ENCODE measurements at regions not wholly inside any gene's neighbourhood (a gene's known extent, or its start where the extent isn't known, plus 50 kb on each side); places are given as distances from the start of the nearest gene placed in this dataset.
"Not testable (repeated sequence)": the region's sequence is repeated elsewhere in the genome, so short reads cannot be mapped to it uniquely, and the experiment has no call there.

DNA sequence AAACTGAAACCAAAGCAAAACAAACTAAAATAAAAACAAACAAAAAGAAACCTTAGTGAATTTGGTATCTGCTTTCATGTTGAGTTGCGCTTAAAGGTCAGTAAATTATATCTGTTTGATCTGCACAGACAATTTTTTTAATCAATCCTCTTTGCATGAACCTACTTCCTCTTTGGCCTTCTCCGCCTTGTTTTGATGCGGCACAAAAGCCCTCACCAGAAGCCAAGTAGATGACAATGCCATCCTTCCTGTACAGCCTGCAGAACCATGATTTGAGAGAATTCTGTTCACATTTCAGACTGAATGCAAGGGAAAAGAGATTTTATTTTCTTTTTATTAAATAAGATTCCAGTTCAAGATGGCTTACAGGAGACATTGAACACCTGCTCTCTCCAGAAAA is 473.6 kb upstream of the FTMT start:
- no peak for DNase-seq

DNA sequence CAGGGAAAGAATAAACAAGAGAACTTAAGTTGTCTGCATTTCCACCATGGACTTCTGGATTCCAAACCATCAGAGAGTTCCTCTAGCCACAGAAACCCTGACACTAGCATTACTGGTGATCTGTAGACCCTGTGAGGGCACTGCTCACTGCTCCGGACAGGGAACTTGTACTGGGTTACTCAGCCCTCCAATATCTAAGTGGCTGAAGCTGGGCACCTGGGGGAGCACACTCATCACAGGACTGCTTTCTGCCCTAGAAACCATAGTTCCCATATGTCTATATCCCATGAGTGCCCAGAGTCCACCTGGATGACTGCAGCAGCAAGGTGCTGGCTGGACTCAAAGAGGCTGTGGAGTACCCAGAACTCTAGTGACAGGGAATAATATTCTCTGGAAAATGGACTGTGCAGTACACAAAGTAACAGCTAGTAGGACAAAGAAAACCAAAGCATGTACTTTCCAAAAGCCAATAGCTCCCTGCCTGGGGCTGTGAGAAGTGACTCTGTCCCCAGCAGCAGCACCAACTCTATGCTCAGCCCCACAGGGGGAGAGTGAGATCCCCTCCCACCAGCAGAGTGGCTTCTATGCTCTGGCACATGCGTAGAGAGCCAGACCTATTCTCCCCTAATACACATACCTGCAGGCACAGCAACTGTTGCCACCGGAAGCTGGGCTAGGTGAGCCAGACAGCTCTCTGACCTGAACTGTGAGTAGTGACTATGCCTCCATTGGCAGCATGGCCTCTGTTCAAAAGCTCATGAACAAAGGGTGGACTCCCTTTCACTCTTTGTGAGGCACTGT is 472.9 kb upstream of the FTMT start:
- DNase-seq: no peak

DNA sequence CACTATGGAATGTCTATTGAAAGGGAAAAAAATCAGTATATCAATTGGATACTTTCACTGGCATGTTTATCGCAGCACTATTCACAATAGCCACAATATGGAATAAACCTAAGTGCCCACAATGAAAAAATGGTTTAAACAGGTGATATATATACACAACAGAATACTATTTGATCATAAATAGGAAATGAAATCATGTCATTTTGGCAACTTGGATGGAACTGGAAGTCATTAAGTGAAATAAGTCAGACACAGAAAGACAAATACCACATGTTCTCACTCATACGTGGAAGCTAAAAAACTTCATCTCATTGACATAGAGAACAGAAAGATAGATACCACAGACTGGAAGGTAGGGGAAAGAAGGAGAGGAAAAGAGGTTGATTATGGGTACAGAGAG is 471.6 kb upstream of the FTMT start:
- DNase-seq: no peak

DNA sequence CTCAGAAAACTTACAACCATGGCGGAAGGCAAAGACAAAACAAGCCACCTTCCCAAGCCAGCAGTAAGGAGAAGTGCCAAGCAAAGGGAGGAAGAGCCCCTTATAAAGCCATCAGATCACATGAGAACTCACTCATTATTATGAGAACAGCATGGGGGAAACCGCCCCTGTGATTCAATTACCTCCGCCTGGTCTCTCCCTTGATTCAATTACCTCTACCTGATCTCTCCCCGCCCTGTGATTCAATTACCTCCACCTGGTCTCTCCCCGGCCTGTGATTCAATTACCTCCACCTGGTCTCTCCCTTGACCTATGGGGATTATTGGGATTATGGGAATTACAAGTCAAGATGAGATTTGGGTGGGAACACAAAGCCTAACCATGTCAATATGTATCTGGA is 467.3 kb upstream of the FTMT start:
- no peak for DNase-seq

DNA sequence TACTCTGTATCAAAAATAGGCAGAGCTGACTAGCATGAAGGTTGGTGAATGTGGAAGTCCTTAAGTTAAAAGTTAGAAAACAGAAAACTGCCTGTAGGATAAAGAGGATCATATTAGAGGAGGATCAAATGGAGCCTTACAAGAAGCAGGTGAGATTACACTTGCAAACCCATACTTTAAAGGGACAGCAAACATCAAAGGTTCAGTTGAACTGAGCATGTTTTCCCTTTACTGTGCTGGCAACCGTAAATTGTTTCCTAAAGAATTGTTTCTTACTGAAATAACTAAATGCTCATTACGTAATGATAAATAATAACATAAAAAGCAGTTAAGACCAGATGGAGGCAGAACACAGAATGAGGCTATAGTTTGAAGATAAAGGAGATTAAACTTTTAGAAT is 465.3 kb upstream of the FTMT start:
- DNase-seq: no peak

DNA sequence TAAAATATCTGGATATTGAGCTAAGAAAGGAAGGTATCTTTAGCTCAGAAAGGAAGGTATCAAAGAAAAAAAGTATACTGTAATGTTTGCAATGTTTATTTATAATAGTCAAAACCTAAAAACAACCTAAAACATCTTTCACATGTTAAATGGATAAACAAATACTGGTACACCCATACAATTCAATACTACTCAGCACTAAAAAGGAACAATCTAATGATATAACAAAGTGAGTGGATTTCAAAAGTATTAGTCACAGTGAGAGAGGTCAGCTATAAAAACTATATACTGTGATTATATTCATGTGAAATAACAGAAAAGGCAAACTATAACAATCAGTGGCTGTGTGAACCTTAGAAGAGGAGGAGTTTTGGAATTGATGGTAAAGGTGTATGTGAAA is 455.0 kb upstream of the FTMT start:
- DNase-seq: no peak

DNA sequence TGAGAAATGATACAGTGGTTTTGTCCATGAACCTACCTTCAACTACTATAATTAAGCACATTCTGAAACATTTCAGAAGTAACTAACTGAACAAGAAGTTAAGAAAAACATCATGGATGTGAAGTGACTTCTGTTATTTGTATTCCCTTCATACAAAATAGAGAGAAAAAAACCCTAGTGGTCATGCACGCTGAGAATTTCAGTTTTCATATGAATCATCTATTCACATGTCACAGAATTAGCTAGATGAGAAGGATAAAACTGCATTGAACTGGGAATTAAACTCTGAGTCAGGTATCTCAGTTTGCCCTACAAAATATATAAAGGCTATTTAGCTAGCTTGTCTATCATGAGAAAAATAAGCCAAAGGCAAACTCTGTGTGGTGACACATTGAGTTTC is 451.8 kb upstream of the FTMT start:
- no peak for DNase-seq

DNA sequence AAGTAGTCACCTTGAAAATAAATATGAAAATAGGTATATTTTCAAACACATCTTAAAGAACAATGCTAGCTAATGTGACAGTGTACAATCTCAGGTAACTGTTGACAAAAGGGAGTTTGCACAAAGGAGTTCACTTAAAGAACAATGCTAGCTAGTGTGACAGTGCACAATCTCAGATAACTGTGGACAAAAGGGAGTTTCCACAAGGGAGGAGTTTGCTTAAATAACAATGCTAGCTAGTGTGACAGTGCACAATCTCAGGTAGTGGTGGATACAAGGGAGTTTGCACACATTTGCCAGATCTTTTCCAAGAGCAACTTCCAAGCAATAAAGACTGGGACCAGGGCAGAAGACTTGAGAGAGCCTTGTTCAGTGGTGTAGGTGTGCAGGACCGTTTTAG is 442.9 kb upstream of the FTMT start:
- DNase-seq: no peak

DNA sequence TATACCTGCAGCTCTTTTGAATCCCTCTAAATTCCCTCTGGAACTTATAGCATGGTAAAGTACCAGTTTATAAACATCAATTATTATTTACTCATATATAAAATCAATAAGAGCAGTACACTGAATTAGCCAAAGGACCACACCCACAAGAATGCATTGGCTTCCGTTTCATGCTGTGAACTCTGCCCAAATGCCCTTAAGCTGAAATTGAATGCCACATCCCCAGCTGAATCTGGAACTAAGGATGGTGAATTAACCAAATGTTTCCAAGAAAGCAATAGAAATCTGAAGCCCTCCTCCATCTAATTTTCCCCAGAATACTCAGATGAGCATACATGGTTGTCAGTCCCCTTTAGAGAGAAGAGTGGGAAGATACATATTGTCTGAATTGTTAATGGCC is 436.4 kb upstream of the FTMT start:
- no peak for DNase-seq

DNA sequence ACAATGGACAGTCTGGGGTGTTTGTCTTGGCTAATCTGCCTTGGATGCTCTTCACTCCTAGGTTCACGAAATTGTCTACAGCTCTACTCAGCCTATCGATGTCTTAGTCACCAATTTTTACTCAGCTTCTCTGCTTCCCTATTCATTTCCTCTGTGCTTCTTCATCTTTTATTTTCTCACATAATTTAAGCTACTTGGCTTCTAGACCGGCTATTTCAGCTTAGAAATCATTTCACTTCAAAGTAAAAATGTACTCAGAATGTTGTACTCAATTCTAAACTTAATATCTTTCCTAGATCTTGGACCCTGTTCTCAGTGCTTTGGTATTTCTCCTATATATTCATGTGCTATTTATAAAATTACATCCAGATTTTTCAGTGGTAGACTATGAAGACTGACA is 430.0 kb upstream of the FTMT start:
- DNase-seq: no peak

DNA sequence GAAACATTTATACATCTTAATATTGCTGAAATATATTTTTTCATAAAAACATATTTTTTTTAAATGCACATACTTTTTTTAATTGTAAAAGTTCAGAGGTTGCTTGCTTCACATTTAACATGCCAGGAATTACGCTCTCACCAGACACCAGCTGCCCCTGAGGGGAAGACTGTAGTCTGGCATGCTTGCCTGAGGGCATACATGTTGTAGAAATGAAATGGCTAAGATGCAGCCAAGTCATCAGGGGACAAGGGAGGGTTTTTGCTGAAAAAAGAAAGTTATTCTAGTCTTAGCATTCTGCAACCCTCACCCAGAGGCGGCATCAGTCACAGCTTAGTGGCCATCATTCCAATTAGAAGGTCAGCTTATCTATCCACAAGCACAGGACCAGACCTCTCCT is 426.7 kb upstream of the FTMT start:
- DNase-seq: no peak

DNA sequence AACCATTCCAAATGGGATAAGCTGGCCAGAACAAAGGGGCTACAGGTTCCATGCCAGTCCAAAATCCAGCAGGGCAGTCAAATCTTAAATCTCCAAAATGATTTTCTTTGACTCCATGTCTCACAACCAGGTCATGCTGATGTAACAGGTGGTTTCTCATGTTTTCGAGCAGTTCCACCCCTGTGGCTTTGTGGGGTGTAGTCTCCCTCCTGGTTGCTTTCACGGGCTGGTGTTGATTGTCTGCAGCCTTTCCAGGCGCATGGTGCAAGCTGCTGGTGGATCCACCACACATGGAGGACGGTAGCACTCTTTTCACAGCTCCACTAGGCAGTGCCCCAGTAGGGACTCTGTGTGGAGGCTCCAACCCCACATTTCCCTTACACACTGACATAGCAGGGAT is 425.5 kb upstream of the FTMT start:
- no peak for DNase-seq

DNA sequence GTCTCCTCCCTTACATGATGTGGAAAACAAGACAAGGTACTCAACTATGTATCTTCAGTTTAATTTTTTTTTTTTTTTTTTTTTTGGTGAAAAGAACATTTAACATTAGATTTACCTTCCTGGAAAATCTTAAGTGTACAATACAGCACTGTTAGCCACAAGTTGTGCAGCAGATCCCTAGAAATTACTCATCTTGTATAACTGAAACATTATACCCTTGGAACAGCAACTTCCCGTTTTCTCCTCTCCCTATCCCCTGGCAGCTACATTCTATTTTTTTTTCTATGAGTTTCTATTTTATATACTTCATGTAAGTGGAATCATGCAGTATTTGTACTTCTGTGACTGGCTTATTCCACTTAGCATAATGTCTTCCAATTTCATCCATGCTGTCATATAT is 421.9 kb upstream of the FTMT start:
- no peak for DNase-seq

DNA sequence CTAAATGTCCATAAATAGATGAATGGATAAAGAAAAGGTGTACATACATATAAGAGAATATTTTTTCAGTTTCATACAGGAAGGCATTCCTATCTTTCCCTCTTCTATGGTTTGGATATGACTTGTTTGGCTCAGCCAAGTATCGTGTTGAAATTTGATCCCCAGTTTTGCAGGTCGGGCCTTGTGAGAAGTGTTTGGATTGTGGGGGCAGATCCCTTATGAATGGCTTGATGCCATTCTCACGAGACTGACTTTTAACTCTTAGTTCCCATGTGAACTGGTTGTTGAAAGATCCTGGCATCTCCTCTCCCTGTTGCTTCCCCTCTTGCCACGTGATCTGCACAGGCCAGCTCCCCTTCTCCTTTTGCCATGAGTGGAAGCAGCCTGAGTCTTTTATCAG is 421.1 kb upstream of the FTMT start:
- DNase-seq: no peak

DNA sequence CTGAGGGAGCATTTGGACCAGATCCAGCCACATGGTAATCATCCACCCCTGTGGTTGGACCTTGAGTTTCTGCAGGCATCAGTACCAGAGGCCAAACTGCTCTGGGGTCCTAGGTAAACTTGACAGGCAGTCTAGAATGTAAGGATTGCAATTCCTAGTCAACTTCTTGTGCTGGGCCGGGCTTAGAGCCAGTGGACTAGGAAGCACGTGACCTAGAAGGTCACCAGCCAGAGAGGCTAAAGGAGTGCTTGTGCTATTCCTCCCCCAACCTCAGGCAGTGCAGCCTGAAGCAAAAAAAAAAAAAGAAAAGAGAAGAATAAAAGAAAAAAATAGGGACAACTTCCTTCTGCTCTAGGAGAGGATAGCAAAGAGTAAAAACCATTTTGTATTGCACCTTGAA is 406.2 kb upstream of the FTMT start:
- no peak for DNase-seq

DNA sequence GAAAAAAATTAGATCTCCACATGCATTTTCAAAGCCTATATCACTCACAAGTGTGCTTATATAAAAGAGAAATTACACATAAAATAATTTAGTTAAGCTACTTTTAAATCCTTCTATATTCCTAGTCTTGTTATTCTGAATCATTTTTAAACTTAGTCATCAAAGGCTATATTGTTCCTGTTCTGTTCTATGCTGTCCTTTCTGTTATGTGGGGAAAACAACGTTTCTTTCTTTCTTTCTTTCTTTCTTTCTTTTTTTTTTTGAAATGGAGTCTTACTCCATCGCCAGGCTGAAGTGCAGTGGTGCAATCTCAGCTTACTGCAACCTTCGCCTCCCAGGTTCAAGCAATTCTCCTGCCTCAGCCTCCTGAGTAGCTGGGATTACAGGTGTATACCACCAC is 389.2 kb upstream of the FTMT start:
- DNase-seq: no peak

DNA sequence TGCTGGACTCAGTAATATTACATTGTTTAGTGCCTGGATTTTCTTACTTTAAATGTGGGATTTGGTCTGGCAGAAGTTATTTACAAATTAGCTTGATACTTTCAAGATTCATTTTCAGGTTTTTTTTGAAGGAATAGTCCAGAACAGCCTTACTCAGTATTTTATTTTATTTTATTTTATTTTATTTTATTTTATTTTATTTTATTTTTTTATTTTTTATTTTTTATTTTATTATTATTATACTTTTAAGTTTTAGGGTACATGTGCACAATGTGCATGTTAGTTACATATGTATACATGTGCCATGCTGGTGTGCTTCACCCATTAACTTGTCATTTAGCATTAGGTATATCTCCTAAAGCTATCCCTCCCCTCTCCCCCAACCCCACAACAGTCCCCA is 380.5 kb upstream of the FTMT start:
- not testable (repeated sequence) for DNase-seq

DNA sequence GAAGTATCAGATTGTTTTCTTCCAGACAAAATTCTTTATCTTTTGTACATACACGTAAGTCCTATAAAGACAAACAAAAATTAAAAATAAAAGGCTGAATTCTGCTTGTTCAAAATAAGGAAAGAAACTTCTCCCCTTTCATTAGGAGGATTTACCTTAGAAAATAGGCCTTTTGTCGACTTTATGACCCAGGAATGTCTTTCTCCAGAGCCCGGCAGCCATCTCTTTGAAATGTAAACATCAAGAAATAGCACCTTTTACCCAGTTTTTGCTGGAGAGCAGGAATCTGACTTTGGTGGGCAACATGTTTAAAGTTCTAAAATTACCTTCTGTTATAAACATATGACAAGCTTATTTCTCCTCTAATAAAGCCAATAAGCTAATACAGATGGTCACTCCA is 373.0 kb upstream of the FTMT start:
- DNase-seq: no peak

DNA sequence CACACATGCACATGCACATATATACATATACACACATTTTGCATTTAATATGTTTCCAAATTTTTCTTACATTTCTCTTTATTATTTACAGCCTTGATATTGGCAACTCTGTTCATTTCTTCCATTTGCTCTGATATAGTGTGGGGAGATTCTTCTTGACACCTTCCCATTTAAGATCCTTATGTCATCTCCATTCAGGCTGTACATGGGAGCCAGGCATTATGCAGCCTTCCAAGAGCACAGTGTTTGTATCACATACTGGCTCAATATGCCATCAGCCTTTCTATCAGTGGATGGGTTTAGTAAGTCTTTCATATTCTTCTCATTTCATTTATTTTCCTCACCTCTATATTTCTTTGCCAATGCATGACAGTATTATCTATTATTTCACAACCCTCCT is 372.3 kb upstream of the FTMT start:
- no peak for DNase-seq

DNA sequence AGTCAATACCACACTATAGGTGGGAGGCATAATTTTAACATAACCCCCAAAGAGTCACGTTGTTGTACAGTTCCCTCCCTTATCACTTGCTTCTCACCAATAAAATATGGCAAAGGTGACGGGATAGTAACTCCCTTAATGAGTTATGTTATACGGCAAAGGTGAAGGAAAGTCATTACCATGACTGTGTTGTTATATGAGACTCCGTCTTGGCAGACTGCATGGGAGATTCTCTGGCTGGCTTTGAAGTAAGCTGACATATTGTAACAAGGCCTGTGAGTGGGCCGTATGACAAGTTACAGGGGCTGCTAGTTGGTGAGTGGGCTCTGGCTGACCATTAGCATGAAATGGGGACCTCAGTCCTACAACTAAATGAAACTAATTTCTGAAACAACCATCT is 366.4 kb upstream of the FTMT start:
- DNase-seq: no peak

DNA sequence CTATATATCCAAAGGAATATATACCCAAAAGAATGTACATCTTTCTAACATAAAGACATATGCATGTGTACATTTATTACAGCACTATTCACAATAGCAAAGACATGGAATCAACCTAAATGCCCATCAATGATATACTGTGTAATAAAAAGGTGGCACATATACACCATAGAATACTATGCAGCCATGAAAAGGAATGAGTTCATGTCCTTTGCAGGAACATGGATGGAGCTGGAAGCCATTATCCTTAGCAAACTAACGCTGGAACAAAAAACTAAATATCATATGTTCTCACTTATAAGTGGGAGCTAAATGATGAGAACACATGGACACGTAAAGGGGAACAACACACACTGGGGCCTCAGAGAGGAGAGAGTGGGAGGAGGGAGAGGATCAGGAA is 365.7 kb upstream of the FTMT start:
- not testable (repeated sequence) for DNase-seq

DNA sequence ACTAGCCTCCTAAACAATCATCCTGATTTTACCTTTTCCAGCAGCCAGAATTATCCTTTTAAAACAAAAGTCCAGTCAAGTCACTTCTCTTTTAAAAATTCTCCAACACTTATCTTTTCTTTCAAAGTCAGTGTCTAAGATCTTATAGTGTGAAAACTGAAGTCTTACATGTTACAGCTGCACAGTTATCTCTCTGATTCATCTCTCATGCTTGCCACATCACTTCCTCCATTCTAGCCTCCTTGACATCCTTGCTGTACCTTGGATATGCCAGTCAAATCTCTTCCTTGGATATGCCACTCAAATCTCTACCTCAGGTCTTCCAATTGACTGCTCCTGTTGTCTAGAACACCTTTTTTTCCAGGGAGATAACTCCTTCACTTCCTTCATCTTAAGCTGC is 361.7 kb upstream of the FTMT start:
- no peak for DNase-seq

DNA sequence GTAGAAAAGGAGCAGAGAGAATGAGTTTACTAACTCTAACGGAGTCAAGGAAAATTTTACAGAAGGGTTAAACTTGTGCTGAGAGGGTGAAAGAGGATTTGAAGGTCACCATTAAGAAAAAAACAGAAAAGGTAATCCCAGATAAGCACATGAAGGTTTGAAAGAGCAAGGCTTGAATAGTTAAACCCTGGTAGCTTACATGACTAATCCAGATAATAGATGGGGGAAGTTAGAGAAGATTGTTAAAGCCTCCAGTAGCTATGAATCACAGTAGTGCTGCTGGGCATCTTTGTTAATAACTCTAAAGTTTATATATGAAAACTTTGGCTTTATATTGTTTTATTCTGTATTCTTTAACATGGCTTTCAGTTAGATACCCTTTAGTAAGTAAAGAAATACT is 354.5 kb upstream of the FTMT start:
- no peak for DNase-seq

DNA sequence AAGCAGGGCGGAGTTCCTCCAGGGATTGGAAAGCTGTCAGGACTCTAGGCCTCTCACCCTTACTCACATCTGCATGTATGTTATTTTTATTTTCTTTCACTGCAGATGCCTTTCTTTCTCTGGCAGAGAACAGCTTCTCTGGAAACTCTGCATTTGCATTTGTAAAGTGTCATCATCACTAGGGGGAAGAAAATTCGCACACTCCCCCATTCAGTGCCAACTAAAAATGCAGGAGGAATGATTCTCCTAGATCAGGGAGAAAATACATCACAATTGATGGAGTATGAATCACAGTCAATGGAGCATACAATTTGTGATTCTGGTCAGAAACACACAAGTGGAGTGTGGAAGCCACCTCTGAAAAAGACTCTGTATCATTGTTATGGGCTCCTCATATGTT is 351.4 kb upstream of the FTMT start:
- no peak for DNase-seq

DNA sequence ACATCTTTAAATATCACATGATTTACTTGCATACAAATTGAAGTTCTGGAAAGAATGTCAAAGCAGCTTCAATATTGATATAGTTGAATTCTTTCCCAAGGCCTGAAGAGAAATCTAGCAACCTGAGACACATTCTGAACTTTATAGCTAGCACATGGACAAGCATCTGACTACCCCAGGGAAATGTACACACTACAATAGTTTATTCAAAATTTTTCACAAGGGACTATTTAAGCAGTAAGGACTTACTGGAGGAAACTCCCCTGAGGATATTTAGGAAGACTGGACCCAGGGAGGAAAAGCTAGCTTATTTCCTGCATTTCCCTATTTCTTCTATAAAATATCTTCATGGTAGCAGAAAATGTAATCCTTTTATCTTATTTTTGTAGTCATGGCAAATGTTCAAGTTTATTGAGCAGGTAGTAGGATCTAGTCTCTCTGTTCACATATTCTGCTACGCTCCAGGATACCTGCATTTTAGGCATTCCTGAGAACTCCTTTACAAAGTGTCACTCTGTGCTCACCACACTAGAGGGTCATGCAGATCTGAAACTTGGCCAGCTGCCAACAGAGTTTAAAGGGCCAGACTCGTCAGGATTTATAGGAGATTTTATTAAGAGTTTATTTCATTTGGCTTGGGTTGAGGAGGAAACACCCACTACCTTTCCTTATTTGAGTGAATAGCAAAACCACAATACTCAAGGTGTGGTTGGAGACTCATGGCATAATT is 348.4 kb upstream of the FTMT start:
- peak in 2 of 3 donors; percentile 26 to 34 for DNase-seq
